Fibroblast of skin of back (primary cell): ENCODE measurements at regions not wholly inside any gene's neighbourhood (a gene's known extent, or its start where the extent isn't known, plus 50 kb on each side); places are given as distances from the start of the nearest gene placed in this dataset.
"Not testable (repeated sequence)": the region's sequence is repeated elsewhere in the genome, so short reads cannot be mapped to it uniquely, and the experiment has no call there.

Source experiments
- DNase-seq: peaks from one replicate; pipeline ENCODE4 v3.0.0-alpha.2; 2013

- DNase-seq = not testable (repeated sequence)
Measured at GRCh38 chr12:76971216-76971879, 92.5 kb upstream of the CSRP2 start.

DNA sequence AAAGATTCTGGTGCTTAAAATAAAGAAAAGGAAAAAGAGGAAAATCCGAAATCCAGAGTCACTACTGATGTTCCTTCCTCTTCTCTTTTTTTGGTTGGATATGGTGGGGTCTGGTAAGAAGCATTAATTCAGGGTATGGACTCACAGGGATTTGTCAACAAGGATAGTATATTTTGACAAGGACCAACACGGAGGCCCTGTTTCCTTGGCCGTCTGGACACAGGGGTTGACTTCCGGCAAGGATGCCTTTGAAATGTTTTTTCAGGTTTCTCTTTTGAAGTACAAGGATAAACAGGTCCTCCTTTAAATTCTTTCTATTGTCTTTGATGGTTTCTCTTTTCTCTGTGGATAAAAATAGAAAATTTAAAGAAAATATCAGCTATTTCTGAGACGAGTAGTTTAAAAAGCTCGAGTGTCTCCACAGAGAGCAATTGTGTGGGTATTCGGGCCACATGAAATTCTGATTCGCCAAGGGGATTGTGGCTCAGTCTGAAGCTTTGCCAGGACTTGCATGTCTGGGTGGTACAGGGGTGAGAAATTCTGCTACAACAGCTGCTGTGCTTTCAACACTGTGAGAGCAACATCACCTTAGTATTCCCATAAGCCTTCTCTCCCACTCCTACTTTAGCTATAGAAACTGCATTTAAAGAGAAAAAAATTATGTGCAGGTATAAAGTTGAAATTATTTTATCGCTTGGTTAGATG is 88.5 kb upstream of the CSRP2 start:
- no peak for DNase-seq

DNA sequence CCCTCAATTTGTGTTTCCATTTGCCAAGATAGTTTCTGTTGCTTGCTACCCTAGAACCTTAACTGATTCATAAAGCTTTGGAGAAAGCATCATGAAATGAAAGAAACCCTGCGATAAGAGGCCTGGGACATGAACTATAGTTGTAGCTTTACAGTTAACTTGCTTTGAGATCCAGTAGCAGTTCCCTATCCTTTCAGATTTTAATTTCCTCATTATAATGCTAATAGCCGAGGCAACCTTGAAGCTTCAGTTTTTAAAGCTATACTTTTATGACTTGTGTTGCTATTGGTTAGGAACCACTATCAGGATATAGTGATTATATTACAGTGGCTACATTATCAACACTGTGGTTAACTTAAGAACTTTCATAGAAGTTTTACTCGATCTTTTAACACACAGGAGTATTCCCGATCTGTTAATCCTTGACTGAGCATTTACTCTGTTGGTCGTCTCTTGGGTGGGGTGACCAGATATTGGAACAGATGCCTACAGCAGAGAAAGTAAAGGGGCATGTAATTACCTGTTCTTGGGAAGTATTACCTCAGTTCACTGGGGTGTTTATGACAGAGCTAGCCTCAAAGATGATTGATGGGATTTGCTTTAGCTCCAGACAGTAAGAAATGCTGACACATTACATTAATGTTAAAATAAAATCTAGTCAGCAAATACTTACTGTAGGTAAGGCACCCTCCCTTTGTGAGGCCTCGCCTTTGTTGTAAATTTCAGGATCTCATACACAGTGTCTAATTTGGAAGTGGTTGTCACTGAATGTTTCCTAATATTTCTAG is 86.2 kb upstream of the CSRP2 start:
- no peak for DNase-seq

- no peak for DNase-seq
Measured at GRCh38 chr12:76962099-76962498, 83.3 kb upstream of the CSRP2 start.

DNA sequence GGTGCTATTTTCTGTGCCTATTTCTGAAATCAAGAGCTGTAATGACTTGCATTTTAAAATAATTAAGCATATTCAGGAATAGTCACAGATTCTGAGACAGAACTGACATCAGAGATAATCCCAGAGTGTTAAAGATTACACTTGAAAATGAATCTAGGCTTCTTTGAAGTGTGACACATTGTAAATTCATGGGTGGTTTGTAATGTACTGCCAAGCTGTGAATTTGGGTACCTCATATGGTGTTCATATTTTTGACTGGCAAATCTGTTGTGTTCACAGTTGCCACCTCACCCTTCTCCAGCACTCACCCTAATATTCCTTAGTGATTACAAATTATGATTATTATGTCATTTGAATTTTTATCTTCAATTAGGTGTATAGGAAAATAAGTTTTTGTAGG is 78.5 kb upstream of the CSRP2 start:
- DNase-seq = no peak

GRCh38 chr12:76952995-76953394 is 74.2 kb upstream of the CSRP2 start:
- no peak for DNase-seq

DNA sequence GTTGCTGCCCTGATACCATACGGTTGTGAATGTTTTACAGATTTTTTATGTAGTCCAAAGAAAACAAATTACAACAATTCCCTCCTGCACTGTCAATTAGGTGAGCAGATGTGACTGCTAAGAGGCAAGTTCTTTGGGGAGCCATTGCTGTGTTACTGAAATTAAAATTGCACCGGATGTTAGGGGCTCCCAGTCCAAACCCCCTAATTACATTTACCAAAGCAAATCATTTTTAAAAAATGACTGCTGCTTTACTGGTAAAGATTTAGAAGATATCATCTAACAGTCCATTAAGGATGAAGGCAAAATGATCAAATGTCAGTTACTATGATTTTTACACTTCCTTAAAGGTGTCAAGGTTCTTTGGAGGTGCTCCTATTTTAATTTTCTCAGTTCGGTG is 70.1 kb upstream of the CSRP2 start:
- DNase-seq = no peak

DNA sequence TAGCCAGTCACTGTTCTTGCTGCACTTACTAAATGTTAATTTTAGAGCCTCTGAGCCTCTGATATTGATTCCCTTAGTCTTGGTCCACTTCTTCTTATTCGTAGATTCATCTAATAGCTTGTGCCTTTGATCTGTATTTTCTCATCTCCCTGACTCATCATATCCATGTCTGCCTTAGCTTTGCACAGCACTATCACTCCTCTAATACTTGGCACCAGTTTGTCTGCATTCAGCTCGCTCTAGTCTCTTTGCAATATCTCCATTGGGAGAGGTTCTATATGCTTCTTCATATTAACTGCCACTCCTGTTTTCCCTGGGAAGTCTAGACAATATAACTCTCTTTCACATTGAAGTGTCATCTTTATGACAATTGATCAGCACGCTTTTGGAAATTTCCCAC is 68.5 kb upstream of the CSRP2 start:
- DNase-seq = no peak

DNA sequence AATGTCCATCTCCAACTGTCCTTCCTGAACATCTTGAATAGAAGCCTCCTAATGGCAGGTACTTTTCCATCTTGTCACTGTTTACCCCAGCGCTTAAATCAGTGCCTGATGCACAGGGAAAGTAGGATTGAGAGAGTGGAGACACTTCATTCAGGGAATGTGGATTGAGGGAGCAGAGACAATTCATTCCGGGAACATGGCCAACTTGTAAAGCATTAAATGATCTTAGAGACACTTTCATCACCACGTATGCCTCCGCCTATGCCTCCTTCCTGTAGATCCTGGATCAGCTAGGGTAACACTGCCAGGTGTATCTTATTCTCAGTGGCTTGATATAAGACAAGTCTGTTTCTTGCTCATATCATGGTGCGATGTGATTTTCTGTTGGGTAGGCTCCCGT is 67.6 kb upstream of the CSRP2 start:
- DNase-seq = peak; percentile 42

DNA sequence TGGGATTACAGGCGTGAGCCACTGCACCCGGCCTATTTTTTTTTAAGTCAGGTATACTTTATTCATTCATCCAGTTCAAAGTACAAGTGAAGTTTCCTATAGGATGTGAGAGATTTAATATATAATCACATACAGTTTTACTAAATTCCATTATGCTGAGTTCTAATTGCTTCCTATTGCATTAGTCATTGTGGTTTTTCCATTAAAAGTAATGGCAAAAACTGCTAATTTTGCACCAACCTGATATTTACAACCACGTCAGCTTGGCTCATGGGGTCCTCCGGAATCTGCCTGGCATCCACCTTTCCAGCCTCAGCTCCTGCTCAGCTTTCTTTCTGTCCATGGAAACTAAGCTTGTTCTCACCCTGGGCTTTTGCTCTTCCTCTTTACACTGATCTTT is 67.0 kb upstream of the CSRP2 start:
- DNase-seq = peak; percentile 68

DNA sequence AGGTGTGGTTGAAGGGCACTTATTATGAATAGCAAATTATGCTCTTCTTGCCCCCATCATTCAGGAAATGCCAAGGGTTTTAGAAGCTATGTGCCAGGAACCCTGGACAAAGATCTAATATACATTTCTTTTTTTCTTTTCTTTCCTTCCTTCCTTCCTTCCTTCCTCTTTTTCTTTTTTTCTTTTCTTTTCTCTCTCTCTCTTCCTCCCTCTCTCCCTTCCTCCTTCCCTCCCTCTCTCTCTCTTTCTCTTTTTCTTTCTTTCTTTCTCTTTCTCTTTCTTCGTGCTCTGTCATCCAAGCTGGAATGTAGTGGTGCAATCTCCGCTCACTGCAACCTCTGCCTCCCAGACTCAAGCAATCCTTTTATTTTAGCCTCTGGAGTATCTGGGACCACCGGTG is 66.1 kb upstream of the CSRP2 start:
- no peak for DNase-seq

GRCh38 chr12:76943008-76943407 is 64.2 kb upstream of the CSRP2 start:
- DNase-seq = no peak

GRCh38 chr12:76942267-76942666 is 63.4 kb upstream of the CSRP2 start:
- DNase-seq = peak; percentile 66

GRCh38 chr12:76940671-76941445 is 62.0 kb upstream of the CSRP2 start:
- no peak for DNase-seq

DNA sequence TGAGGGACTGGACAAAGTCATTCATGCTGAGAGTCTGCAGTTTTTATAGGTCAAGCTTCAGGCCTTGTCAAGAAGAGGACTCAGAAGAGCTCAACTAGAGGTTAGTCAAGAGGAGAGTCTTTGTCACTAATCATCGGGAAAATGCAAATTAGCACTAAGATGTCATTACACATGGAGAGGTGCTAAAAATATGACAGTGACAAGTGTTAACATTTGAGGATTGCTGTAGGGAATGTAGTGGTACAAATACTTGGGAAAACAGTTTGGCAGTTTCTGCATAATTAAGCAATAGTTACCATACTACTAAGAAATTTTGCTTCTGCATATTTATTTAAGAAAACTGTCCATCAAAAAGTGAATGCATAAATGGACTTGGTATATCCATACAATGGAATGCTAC is 60.9 kb upstream of the CSRP2 start:
- no peak for DNase-seq

DNA sequence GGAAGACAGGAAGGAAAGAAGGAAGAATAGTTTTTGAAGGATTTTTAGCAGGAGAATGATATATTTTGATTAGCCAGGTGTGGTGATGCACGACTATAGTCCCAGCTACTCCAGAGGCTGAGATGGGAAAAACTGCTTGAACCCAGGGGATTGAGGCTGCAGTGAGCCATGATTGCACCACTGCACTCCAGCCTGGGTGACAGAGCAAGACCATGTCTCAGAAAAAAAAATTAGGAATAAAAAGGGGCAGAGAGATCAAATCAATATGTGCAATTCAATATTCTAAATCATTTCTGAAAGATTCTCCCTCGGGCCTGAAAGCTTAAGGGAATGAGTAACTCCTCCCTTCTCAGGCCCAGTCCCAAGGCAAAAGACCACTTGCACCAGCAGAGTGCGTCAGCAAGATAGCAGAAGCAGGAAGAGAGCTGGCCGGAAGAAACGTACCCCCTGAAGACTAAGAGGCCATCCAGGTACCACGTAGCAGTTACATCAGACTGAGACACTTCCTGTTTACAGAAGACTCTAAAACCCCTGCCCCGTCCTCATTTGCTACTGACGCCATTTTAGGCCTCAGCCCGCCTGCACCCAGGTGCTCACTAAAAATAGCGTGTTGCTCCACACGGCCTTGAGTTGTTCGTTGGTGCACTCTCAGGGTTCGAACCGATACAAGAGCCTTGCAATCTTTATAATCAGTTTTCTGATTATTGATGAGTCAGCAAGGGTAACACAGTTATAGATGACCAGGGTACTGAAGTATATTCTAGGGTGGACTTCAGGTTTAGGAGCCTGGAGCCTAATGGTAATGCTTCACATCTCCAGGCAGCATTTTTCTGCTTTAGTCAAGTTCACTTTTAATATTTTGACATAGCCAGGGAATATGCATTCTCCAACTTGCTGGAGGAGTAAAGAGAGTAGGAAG is 57.7 kb upstream of the CSRP2 start:
- no peak for DNase-seq

DNA sequence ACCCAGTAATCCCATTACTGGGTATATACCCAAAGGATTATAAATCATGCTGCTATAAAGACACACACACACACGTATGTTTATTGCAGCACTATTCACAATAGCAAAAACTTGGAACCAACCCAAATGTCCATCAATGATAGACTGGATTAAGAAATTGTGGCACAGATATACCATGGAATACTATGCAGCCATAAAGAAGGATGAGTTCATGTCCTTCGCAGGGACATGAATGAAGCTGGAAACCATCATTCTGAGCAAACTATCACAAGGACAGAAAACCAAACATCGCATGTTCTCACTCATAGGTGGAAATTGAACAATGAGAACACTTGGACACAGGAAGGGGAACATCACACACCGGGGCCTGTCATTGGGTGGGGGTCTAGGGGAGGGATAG is 54.6 kb upstream of the CSRP2 start:
- not testable (repeated sequence) for DNase-seq

DNA sequence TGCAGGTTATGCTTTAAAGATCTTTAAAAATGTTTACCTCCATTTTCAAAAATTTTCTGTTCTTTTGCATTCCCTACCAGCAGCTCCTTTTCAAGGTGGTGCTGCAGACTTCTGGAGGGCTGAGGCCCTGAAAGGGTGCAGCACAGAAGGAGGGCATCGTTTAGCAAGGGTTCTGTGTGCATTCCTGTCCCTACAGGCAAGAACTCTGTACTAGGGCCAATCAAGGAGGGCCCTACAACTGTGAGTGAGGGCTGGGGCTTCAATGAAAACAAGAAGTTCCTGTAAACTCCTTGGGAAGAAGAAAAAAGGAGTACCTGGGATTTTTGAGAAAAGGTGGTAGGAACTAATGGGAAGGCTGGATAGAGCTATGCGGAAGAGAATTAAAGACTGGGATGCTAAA is 50.7 kb upstream of the CSRP2 start:
- DNase-seq = no peak
